ENCODE measurements at regions not wholly inside any gene's neighbourhood (a gene's known extent, or its start where the extent isn't known, plus 50 kb on each side); places are given as distances from the start of the nearest gene placed in this dataset.

- Histone ChIP-seq H3K9me3 (no peaks in the 10 kb centered on the region), H3K4me1 (ENCODE audit: control insufficient read depth in 1 of 2, insufficient read depth in 2 of 2, low read depth in 1 of 2, low read length in 1 of 2) (no peaks in the 10 kb centered on the region), H3K27ac (ENCODE audit: low read depth in 2 of 2, low read length in 1 of 2) (no peak overlapping the region), H3K79me2 (ENCODE audit: insufficient read depth) (no peaks in the 10 kb centered on the region), H3K27me3 (ENCODE audit: insufficient read depth) (no peaks in the 10 kb centered on the region), H3K4me3 (ENCODE audit: low read depth in 2 of 2, low read length in 1 of 2) (no peak overlapping the region), H4K20me1 (ENCODE audit: insufficient read depth) (no peaks in the 10 kb centered on the region), H3K9ac (no peak overlapping the region), H2AFZ (ENCODE audit: low read depth) (no peak overlapping the region), H3K36me3 (replicated peaks in 1 of 2; ENCODE audit: control insufficient read depth in 1 of 2, insufficient read depth in 2 of 2, low read length in 1 of 2) (no peaks in the 10 kb centered on the region), H3K4me2 (no peak overlapping the region), H3K9me2 (no peaks in the 10 kb centered on the region), H3F3A (replicated peaks; ENCODE audit: insufficient read depth) (no peaks in the 10 kb centered on the region)
- ChIA-PET CTCF (interaction anchor here (1.1 to 1.2 kb wide), 2 partner anchors 10 to 732 kb away, joined by 3 read pairs; no protein-coding TSS in a partner anchor), POLR2A (no interaction called here)
- no peak for DNase-seq
- 70% methylated on average over 4 of the region's 4 CpGs for WGBS (ENCODE audit: low lambda C conversion rate)
- TF ChIP-seq RFX5 (IDR thresholded peaks at IDR 0.05; ENCODE audit: low read length) (no peak), RAD21 (IDR thresholded peaks at IDR 0.05; ENCODE audit: low read length) (no peak), GABPA (IDR thresholded peaks at IDR 0.05; ENCODE audit: low read depth) (no peak), JUND (IDR thresholded peaks at IDR 0.05) (no peak), REST (IDR thresholded peaks at IDR 0.05; ENCODE audit: low read depth, low read length) (no peak), FOXM1 (IDR thresholded peaks at IDR 0.05; ENCODE audit: low read depth) (no peak), ZBTB33 (IDR thresholded peaks at IDR 0.05; ENCODE audit: borderline replicate concordance, low read depth) (no peak), NFIC (IDR thresholded peaks at IDR 0.05; ENCODE audit: borderline replicate concordance) (no peak), YY1 (IDR thresholded peaks at IDR 0.05; ENCODE audit: low read depth) (no peak), ELF1 (IDR thresholded peaks at IDR 0.05) (no peak), TAF1 (IDR thresholded peaks at IDR 0.05; ENCODE audit: borderline replicate concordance, low read depth, low read length) (no peak)
Measured at GRCh38 chr2:167386694-167387093, 498.4 kb downstream of the XIRP2 start.

- ChIA-PET CTCF (interaction anchor here (1.0 kb wide), 1 partner anchor 13 kb away, joined by 3 read pairs; no protein-coding TSS in a partner anchor), POLR2A (no interaction called here)
- no peak for TF ChIP-seq GATA2 (CRISPR knock-in tag; IDR thresholded peaks at IDR 0.05)
Measured at GRCh38 chr2:167383610-167384194, 495.4 kb downstream of the XIRP2 start.

More at GRCh38 chr2:167383610-167384194, 495.4 kb downstream of the XIRP2 start:
- Histone ChIP-seq H3K4me3 (ENCODE audit: low read depth in 2 of 2, low read length in 1 of 2) (no peak overlapping the region), H3K4me2 (no peak overlapping the region), H3K27me3 (ENCODE audit: insufficient read depth) (no peaks in the 10 kb centered on the region), H3K4me1 (ENCODE audit: control insufficient read depth in 1 of 2, insufficient read depth in 2 of 2, low read depth in 1 of 2, low read length in 1 of 2) (no peaks in the 10 kb centered on the region), H3K27ac (ENCODE audit: low read depth in 2 of 2, low read length in 1 of 2) (no peak overlapping the region), H4K20me1 (ENCODE audit: insufficient read depth) (no peaks in the 10 kb centered on the region), H2AFZ (ENCODE audit: low read depth) (no peak overlapping the region), H3K9ac (no peak overlapping the region), H3K9me2 (no peaks in the 10 kb centered on the region), H3F3A (replicated peaks; ENCODE audit: insufficient read depth) (no peaks in the 10 kb centered on the region), H3K79me2 (ENCODE audit: insufficient read depth) (no peaks in the 10 kb centered on the region), H3K9me3 (no peaks in the 10 kb centered on the region), H3K36me3 (replicated peaks in 1 of 2; ENCODE audit: control insufficient read depth in 1 of 2, insufficient read depth in 2 of 2, low read length in 1 of 2) (no peaks in the 10 kb centered on the region)
- WGBS (ENCODE audit: low lambda C conversion rate) = 70% methylated on average over 8 of the region's 8 CpGs
- DNase-seq = no peak

Data from SK-N-SH (cell line).